H1 (cell line): ENCODE measurements at regions not wholly inside any gene's neighbourhood (a gene's known extent, or its start where the extent isn't known, plus 50 kb on each side); places are given as distances from the start of the nearest gene placed in this dataset.

Experiments used
- CREB1 ChIP-seq: IDR thresholded peaks from 2 replicates; pipeline ENCODE4 v1.6.1; 2012; ENCODE audit warnings: inconsistent platforms
- NANOG ChIP-seq: IDR thresholded peaks from 2 replicates; pipeline ENCODE4 v1.6.1; 2011; ENCODE audit warnings: low read length, low read depth, mild to moderate bottlenecking, inconsistent platforms; ENCODE audit not compliant: insufficient read depth, poor library complexity, severe bottlenecking

DNA sequence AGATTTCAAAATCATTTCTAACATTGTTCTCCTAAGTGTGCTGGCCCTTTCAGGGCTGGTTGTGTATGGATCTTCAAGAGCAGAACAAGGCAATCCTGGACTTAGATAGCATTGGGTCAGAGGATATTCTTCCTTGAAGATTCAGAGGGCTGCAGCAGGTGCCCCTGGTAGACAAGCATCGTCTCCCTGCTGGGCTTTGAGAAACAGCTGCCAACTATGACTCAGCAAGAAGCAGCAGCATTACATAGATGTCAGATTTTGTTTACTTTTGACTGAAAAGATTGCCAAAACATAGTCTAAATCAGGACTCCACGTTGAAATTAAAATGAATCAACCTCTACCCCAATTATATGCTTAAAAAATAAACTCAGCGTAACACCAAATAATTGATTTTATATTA lies 618.8 kb downstream of the SOCS6 start (continued):
- TF ChIP-seq NANOG (no peak), CREB1 (no peak)
